ENCODE measurements at regions not wholly inside any gene's neighbourhood (a gene's known extent, or its start where the extent isn't known, plus 50 kb on each side); places are given as distances from the start of the nearest gene placed in this dataset.

GRCh38 chr7:10731253-10731773 is 242.4 kb upstream of the PHF14 start (continued):
- no peak for TF ChIP-seq IKZF3 (tag by site-specific recombination; IDR thresholded peaks at IDR 0.05)
- no peak for TF ChIP-seq ZNF416 (tag by site-specific recombination; IDR thresholded peaks at IDR 0.05)
- no peak for TF ChIP-seq ZNF292 (tag by site-specific recombination; IDR thresholded peaks at IDR 0.05; ENCODE audit: borderline replicate concordance, low read depth)
- TF ChIP-seq ZNF155 (tag by site-specific recombination; IDR thresholded peaks at IDR 0.05): no peak
- no peak for TF ChIP-seq ZNF223 (tag by site-specific recombination; IDR thresholded peaks at IDR 0.05)

GRCh38 chr7:10733747-10734146 is 239.9 kb upstream of the PHF14 start:
- no peaks in the 10 kb centered on the region for H3K36me3 ChIP-seq (ENCODE audit: control insufficient read depth in 2 of 2, insufficient read depth in 1 of 2, low read length in 2 of 2)
- H3K27ac ChIP-seq (ENCODE audit: extremely low read depth, low read depth, low read length): no peak overlapping the region
- POLR2A ChIA-PET: no interaction called here
- CTCF ChIA-PET: no interaction called here
- TF ChIP-seq, protein P1, sequence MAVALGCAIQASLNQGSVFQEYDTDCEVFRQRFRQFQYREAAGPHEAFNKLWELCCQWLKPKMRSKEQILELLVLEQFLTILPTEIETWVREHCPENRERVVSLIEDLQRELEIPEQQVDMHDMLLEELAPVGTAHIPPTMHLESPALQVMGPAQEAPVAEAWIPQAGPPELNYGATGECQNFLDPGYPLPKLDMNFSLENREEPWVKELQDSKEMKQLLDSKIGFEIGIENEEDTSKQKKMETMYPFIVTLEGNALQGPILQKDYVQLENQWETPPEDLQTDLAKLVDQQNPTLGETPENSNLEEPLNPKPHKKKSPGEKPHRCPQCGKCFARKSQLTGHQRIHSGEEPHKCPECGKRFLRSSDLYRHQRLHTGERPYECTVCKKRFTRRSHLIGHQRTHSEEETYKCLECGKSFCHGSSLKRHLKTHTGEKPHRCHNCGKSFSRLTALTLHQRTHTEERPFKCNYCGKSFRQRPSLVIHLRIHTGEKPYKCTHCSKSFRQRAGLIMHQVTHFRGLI (tag by site-specific recombination; IDR thresholded peaks at IDR 0.05): no peak
- no peaks in the 10 kb centered on the region for H3K4me1 ChIP-seq (ENCODE audit: control insufficient read depth, insufficient read depth, low read length)
- no peaks in the 10 kb centered on the region for H3K9me3 ChIP-seq (ENCODE audit: control insufficient read depth, insufficient read depth, low read depth, low read length)
- H3K4me3 ChIP-seq (ENCODE audit: low read depth, low read length): no peak overlapping the region

GRCh38 chr7:10734595-10734994 is 239.1 kb upstream of the PHF14 start:
- TF ChIP-seq ELK4 (IDR thresholded peaks at IDR 0.05; ENCODE audit: borderline replicate concordance, low read depth, low read length) (no peak), ZNF2 (tag by site-specific recombination; IDR thresholded peaks at IDR 0.05) (no peak), ZNF175 (tag by site-specific recombination; IDR thresholded peaks at IDR 0.05) (no peak), ZNF776 (tag by site-specific recombination; IDR thresholded peaks at IDR 0.05; ENCODE audit: borderline replicate concordance) (no peak), KLF9 (tag by site-specific recombination; IDR thresholded peaks at IDR 0.05; ENCODE audit: low read depth) (no peak), OVOL3 (tag by site-specific recombination; IDR thresholded peaks at IDR 0.05) (no peak), ZBTB6 (tag by site-specific recombination; IDR thresholded peaks at IDR 0.05) (no peak), ZNF416 (tag by site-specific recombination; IDR thresholded peaks at IDR 0.05) (no peak), ZSCAN30 (tag by site-specific recombination; IDR thresholded peaks at IDR 0.05) (no peak)
- TF ChIP-seq, protein P2, sequence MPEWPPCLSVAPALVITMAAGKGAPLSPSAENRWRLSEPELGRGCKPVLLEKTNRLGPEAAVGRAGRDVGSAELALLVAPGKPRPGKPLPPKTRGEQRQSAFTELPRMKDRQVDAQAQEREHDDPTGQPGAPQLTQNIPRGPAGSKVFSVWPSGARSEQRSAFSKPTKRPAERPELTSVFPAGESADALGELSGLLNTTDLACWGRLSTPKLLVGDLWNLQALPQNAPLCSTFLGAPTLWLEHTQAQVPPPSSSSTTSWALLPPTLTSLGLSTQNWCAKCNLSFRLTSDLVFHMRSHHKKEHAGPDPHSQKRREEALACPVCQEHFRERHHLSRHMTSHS (tag by site-specific recombination; IDR thresholded peaks at IDR 0.05): no peak
- Histone ChIP-seq H3K4me1 (ENCODE audit: control insufficient read depth, insufficient read depth, low read length) (no peaks in the 10 kb centered on the region), H3K4me3 (ENCODE audit: low read depth, low read length) (no peak overlapping the region), H3K9me3 (ENCODE audit: control insufficient read depth, insufficient read depth, low read depth, low read length) (no peaks in the 10 kb centered on the region), H3K36me3 (ENCODE audit: control insufficient read depth in 2 of 2, insufficient read depth in 1 of 2, low read length in 2 of 2) (no peaks in the 10 kb centered on the region), H3K27ac (ENCODE audit: extremely low read depth, low read depth, low read length) (no peak overlapping the region)
- CTCF ChIA-PET: no interaction called here
- POLR2A ChIA-PET: no interaction called here

- H3K4me3 ChIP-seq (ENCODE audit: low read depth, low read length): no peak overlapping the region
- ChIA-PET POLR2A (no interaction called here), CTCF (interaction anchor here (0.6 kb wide), 1 partner anchor 1650 kb away, joined by 4 read pairs; no protein-coding TSS in a partner anchor)
- H3K27ac ChIP-seq (ENCODE audit: extremely low read depth, low read depth, low read length): no peak overlapping the region
- H3K9me3 ChIP-seq (ENCODE audit: control insufficient read depth, insufficient read depth, low read depth, low read length): no peaks in the 10 kb centered on the region
- H3K36me3 ChIP-seq (ENCODE audit: control insufficient read depth in 2 of 2, insufficient read depth in 1 of 2, low read length in 2 of 2): no peaks in the 10 kb centered on the region
- no peaks in the 10 kb centered on the region for H3K4me1 ChIP-seq (ENCODE audit: control insufficient read depth, insufficient read depth, low read length)
- TF ChIP-seq ZNF10 (tag by site-specific recombination; IDR thresholded peaks at IDR 0.05) (no peak), KLF7 (tag by site-specific recombination; IDR thresholded peaks at IDR 0.05; ENCODE audit: borderline replicate concordance) (no peak), ZNF555 (tag by site-specific recombination; conservative IDR thresholded peaks at IDR 0.05) (no peak), OSR2 (tag by site-specific recombination; IDR thresholded peaks at IDR 0.05) (no peak), ZBTB17 (tag by site-specific recombination; IDR thresholded peaks at IDR 0.05) (no peak), ZFP3 (tag by site-specific recombination; IDR thresholded peaks at IDR 0.05; ENCODE audit: low read depth) (no peak), GFI1B (tag by site-specific recombination; IDR thresholded peaks at IDR 0.05) (no peak), ZNF416 (tag by site-specific recombination; IDR thresholded peaks at IDR 0.05) (no peak), ZNF221 (tag by site-specific recombination; IDR thresholded peaks at IDR 0.05; ENCODE audit: borderline replicate concordance) (no peak), SP3 (tag by site-specific recombination; IDR thresholded peaks at IDR 0.05) (no peak), ZNF660 (tag by site-specific recombination; IDR thresholded peaks at IDR 0.05) (no peak), ZNF366 (tag by site-specific recombination; conservative IDR thresholded peaks at IDR 0.05) (no peak)
Measured at GRCh38 chr7:10739401-10739800, 234.3 kb upstream of the PHF14 start.

All from HEK293 (cell line).